B cell (primary cell): ENCODE measurements at regions not wholly inside any gene's neighbourhood (a gene's known extent, or its start where the extent isn't known, plus 50 kb on each side); places are given as distances from the start of the nearest gene placed in this dataset.

Experiments used
- ATAC-seq: fragments of 200-7000 bp; cut with Tn5 transposase; one replicate; pipeline ENCODE4 v1.10.0; 2021; ENCODE audit warnings: low read depth, mild to moderate bottlenecking, moderate number of reproducible peaks, moderate library complexity
- CTCF ChIA-PET: fragments of 350-600 bp; sonication (Branson Sonifier 250); formaldehyde crosslinking; loops from one replicate; lab custom pipeline; 2021; ENCODE audit warnings: antibody characterized with exemption, inconsistent platforms; lab: Charles Lee
- POLR2A ChIA-PET: fragments of 350-600 bp; sonication (Branson Sonifier 250); formaldehyde crosslinking; loops from one replicate; lab custom pipeline; 2021; ENCODE audit warnings: antibody characterized with exemption; lab: Charles Lee
- DNase-seq: peaks from one replicate; pipeline ENCODE4 v3.0.0; 2013
- H2AFZ ChIP-seq: 2 replicates; pipeline ENCODE4 v1.6.1; 2012; ENCODE audit warnings: mild to moderate bottlenecking, low read depth, low read length; ENCODE audit not compliant: insufficient read depth, poor library complexity, severe bottlenecking
- H3K27ac ChIP-seq, 2 donors: 1 replicate in 1 of 2; 2 replicates in 1 of 2; pipeline ENCODE4 v1.5.1; 2012 to 2013; ENCODE audit warnings: low read length in 2 of 2, mild to moderate bottlenecking in 2 of 2, moderate library complexity in 1 of 2
- H3K27me3 ChIP-seq, 4 experiments: fragments of 200-600 bp in 1 of 4; sonication (generic) in 1 of 4; replicated peaks in 1 of 4; 1 replicate in 2 of 4; 2 replicates in 2 of 4; pipeline versions ENCODE4 v1.6.1 to v1.7.0; 2013 to 2016; ENCODE audit warnings: low read length in 3 of 4, mild to moderate bottlenecking in 2 of 4, mixed read lengths in 1 of 4, moderate library complexity in 1 of 4; ENCODE audit not compliant: insufficient read depth in 4 of 4, control insufficient read depth in 3 of 4; ENCODE audit errors: control extremely low read depth in 1 of 4
- H3K36me3 ChIP-seq, 2 experiments: replicated peaks in 1 of 2; 1 replicate in 1 of 2; 2 replicates in 1 of 2; pipeline versions ENCODE4 v1.6.1 to v1.7.1; 2013; ENCODE audit warnings: low read length in 1 of 2; ENCODE audit not compliant: insufficient read depth in 2 of 2, control insufficient read depth in 1 of 2; ENCODE audit errors: control extremely low read depth in 1 of 2, extremely low read depth in 1 of 2
- H3K4me1 ChIP-seq, 2 donors: fragments of 200-600 bp in 1 of 2; sonication (generic) in 1 of 2; 1 replicate in 1 of 2; 2 replicates in 1 of 2; pipeline versions ENCODE4 v1.5.1 to v1.6.1; 2013 to 2017; ENCODE audit warnings: low read length in 2 of 2; ENCODE audit not compliant: control insufficient read depth in 2 of 2, insufficient read depth in 2 of 2
- H3K4me2 ChIP-seq: replicated peaks from 2 replicates; pipeline ENCODE3; 2012; ENCODE audit warnings: mild to moderate bottlenecking, low read depth, low read length; ENCODE audit not compliant: poor library complexity, severe bottlenecking
- H3K4me3 ChIP-seq, 5 experiments: fragments of 200-600 bp in 1 of 5; sonication (generic) in 1 of 5; 1 replicate in 3 of 5; 2 replicates in 2 of 5; pipeline versions ENCODE4 v1.5.1 to v1.7.0; 2011 to 2016; ENCODE audit warnings: low read length in 4 of 5, mild to moderate bottlenecking in 4 of 5, low read depth in 2 of 5, control low read depth in 1 of 5, moderate library complexity in 1 of 5; ENCODE audit not compliant: insufficient read depth in 1 of 5; ENCODE audit errors: control extremely low read depth in 1 of 5, extremely low read depth in 1 of 5
- H3K79me2 ChIP-seq: fragments of 200-600 bp; sonication (generic); one replicate; pipeline ENCODE4 v1.6.0; 2016; ENCODE audit warnings: low read length; ENCODE audit not compliant: control insufficient read depth, insufficient read depth
- H3K9ac ChIP-seq: fragments of 200-600 bp; sonication (generic); 2 replicates; pipeline ENCODE4 v1.6.1; 2017; ENCODE audit warnings: mild to moderate bottlenecking, low read length, moderate library complexity
- H3K9me3 ChIP-seq, 3 donors: one replicate each; pipeline versions ENCODE4 v1.6.1 to v1.7.1; 2013; ENCODE audit warnings: low read length in 2 of 3; ENCODE audit not compliant: control insufficient read depth in 2 of 3, insufficient read depth in 1 of 3; ENCODE audit errors: control extremely low read depth in 1 of 3
- H4K20me1 ChIP-seq: 2 replicates; pipeline ENCODE4 v1.6.0; 2012; ENCODE audit warnings: mild to moderate bottlenecking, low read length; ENCODE audit not compliant: insufficient read depth, control insufficient read depth, poor library complexity, severe bottlenecking
- H3K27ac Mint-ChIP-seq: one replicate; pipeline ENCODE4 v1.8.0; 2021; ENCODE audit warnings: mixed read lengths
- H3K27me3 Mint-ChIP-seq: one replicate; pipeline ENCODE4 v1.8.0; 2021; ENCODE audit warnings: mixed read lengths
- H3K4me1 Mint-ChIP-seq: one replicate; pipeline ENCODE4 v1.8.0; 2021; ENCODE audit warnings: mixed read lengths
- H3K4me3 Mint-ChIP-seq: one replicate; pipeline ENCODE4 v1.8.0; 2021; ENCODE audit warnings: mixed read lengths
- H3K9me3 Mint-ChIP-seq: one replicate; pipeline ENCODE4 v1.8.0; 2022; ENCODE audit warnings: mixed read lengths; ENCODE audit not compliant: insufficient read depth
- EZH2 ChIP-seq: IDR thresholded peaks from 2 replicates; pipeline ENCODE4 v1.6.1; 2012; ENCODE audit warnings: borderline replicate concordance, low read depth, mild to moderate bottlenecking, moderate library complexity, low read length; ENCODE audit not compliant: insufficient read depth, poor library complexity, severe bottlenecking
- whole genome bisulfite sequencing: methylation state at CpG from one replicate; pipeline ENCODE4 v1.1.5; 2013; ENCODE audit warnings: missing lambda C conversion rate; ENCODE audit not compliant: insufficient coverage; 5-methylcytosine and 5-hydroxymethylcytosine counted together
- intact Hi-C: fragments of 100-400 bp; cut with micrococcal nuclease; formaldehyde crosslinking; loops from one replicate; pipeline ENCODE4 v1.10.0; 2022
- TF ChIP-seq, protein P1 (sequence below): fragments of 200-600 bp; IDR thresholded peaks from one replicate; pipeline ENCODE4 v1.8.0; 2022; ENCODE audit warnings: antibody characterized with exemption, mild to moderate bottlenecking

DNA sequence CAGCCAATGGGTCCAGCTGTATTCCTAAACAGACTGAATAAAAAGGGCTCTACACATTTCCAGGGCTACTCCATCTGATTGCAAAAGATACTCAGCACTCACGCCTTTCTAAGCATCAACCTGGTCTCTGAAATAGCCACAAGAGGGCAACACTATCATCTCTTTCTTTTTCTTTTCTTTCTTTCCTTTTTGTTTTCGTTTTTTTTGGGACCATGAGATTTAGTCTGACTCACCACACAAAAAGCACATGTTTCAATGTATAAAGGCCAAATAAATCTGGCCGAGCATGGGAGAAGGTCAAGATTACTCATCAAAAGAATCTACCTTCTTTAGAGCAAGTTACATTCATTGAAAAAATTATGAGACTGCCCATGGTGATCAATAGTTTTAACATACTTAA, 805.6 kb upstream of the ARGLU1 start:
- Histone ChIP-seq H3K4me1 (no peaks in the 10 kb centered on the region), H3K79me2 (no peaks in the 10 kb centered on the region), H3K4me2 (no peak overlapping the region), H2AFZ (no peak overlapping the region), H3K27ac (no peak overlapping the region), H3K9ac (no peak overlapping the region), H3K4me3 (no peak overlapping the region), H4K20me1 (no peaks in the 10 kb centered on the region), H3K9me3 (no peaks in the 10 kb centered on the region), H3K36me3 (no peaks in the 10 kb centered on the region), H3K27me3 (no peaks in the 10 kb centered on the region)
- intact Hi-C loops, result no loop called here
- ChIA-PET CTCF (no interaction called here), POLR2A (no interaction called here)
- DNase-seq, result no peak
- Mint-ChIP-seq H3K27ac (no peak overlapping the region), H3K4me1 (no peaks in the 10 kb centered on the region), H3K4me3 (no peak overlapping the region), H3K9me3 (no peaks in the 10 kb centered on the region), H3K27me3 (no peaks in the 10 kb centered on the region)
- no peak for ATAC-seq
- WGBS, result 29% methylated on average over 1 of the region's 3 CpGs
- no peak for TF ChIP-seq EZH2
- TF ChIP-seq, protein P1, sequence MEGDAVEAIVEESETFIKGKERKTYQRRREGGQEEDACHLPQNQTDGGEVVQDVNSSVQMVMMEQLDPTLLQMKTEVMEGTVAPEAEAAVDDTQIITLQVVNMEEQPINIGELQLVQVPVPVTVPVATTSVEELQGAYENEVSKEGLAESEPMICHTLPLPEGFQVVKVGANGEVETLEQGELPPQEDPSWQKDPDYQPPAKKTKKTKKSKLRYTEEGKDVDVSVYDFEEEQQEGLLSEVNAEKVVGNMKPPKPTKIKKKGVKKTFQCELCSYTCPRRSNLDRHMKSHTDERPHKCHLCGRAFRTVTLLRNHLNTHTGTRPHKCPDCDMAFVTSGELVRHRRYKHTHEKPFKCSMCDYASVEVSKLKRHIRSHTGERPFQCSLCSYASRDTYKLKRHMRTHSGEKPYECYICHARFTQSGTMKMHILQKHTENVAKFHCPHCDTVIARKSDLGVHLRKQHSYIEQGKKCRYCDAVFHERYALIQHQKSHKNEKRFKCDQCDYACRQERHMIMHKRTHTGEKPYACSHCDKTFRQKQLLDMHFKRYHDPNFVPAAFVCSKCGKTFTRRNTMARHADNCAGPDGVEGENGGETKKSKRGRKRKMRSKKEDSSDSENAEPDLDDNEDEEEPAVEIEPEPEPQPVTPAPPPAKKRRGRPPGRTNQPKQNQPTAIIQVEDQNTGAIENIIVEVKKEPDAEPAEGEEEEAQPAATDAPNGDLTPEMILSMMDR, result no peak

DNA sequence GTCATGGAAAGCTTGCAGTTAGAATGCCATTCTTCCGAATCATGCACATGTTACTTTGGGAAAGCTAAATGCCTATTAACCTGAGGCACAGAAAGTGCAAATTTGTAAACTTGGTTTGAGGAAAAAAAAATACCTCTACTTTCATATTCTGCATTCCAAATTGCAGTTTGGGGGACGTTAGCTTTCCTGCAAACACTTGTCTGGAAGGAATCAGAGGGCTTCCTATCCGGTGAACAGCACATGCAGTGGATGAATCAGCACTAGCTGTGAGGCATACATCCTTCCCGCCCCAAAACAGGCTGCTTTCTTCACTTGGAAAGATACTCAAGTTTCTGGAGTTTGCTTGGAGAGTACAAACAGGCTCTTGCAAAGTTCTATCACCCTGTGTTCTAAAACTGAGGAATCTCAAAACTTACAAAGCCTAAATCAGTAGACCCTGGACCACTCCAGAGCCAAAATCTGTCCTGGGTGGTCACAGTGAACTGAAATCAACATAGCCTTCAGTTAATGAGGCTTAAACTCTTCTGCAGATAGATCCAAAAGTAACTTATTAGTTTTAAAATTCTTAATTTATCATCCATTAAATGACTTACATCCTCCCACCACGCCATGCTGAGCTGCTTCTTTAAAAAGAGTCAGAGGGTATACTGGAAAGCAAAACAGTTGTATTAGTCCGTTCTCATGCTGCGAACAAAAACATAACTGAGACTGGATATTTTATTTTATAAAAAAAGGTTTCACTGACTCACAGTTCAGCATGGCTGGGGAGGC, 802.3 kb upstream of the ARGLU1 start:
- 6% methylated on average over 2 of the region's 7 CpGs for WGBS
- Histone ChIP-seq H3K36me3 (no peaks in the 10 kb centered on the region), H3K4me2 (no peak overlapping the region), H3K9me3 (peaks cover 0 to 2% (median 0%) of the 10 kb centered on the region in 3 donors), H3K27ac (no peak overlapping the region), H3K9ac (no peak overlapping the region), H2AFZ (no peak overlapping the region), H3K27me3 (no peaks in the 10 kb centered on the region), H3K4me3 (no peak overlapping the region), H3K4me1 (no peaks in the 10 kb centered on the region), H4K20me1 (no peaks in the 10 kb centered on the region), H3K79me2 (no peaks in the 10 kb centered on the region)
- TF ChIP-seq, protein P1, result no peak
- TF ChIP-seq EZH2, result no peak
- no peak overlapping the region for H3K27ac Mint-ChIP-seq
- intact Hi-C loops, result no loop called here
- no peak overlapping the region for H3K4me3 Mint-ChIP-seq
- CTCF ChIA-PET, result no interaction called here
- no peak for ATAC-seq
- no peaks in the 10 kb centered on the region for H3K9me3 Mint-ChIP-seq
- no peaks in the 10 kb centered on the region for H3K27me3 Mint-ChIP-seq
- H3K4me1 Mint-ChIP-seq, result no peaks in the 10 kb centered on the region
- DNase-seq, result no peak
- POLR2A ChIA-PET, result no interaction called here
